Activated T-cell treated with anti-CD3 and anti-CD28 coated beads, Interleukin-2, amount 50 U/mL, for 24 hours (primary cell): ENCODE measurements at regions not wholly inside any gene's neighbourhood (a gene's known extent, or its start where the extent isn't known, plus 50 kb on each side); places are given as distances from the start of the nearest gene placed in this dataset.

Experiments
- DNase-seq: peaks from one replicate; pipeline ENCODE4 v3.0.0-alpha.2; 2020
- H3K27ac Mint-ChIP-seq: 2 replicates; pipeline ENCODE4 v1.8.0; 2020; ENCODE audit warnings: mild to moderate bottlenecking, mixed read lengths
- H3K27me3 Mint-ChIP-seq: 2 replicates; pipeline ENCODE4 v1.8.0; 2020; ENCODE audit warnings: mixed read lengths
- H3K36me3 Mint-ChIP-seq: 2 replicates; pipeline ENCODE4 v1.8.0; 2020; ENCODE audit warnings: low read depth, mixed read lengths
- H3K4me1 Mint-ChIP-seq: 2 replicates; pipeline ENCODE4 v1.8.0; 2020; ENCODE audit warnings: low read depth, mixed read lengths
- H3K4me3 Mint-ChIP-seq: 2 replicates; pipeline ENCODE4 v1.8.0; 2020; ENCODE audit warnings: mild to moderate bottlenecking, moderate library complexity, mixed read lengths
- H3K9me3 Mint-ChIP-seq: 2 replicates; pipeline ENCODE4 v1.8.0; 2020; ENCODE audit warnings: mixed read lengths

DNA sequence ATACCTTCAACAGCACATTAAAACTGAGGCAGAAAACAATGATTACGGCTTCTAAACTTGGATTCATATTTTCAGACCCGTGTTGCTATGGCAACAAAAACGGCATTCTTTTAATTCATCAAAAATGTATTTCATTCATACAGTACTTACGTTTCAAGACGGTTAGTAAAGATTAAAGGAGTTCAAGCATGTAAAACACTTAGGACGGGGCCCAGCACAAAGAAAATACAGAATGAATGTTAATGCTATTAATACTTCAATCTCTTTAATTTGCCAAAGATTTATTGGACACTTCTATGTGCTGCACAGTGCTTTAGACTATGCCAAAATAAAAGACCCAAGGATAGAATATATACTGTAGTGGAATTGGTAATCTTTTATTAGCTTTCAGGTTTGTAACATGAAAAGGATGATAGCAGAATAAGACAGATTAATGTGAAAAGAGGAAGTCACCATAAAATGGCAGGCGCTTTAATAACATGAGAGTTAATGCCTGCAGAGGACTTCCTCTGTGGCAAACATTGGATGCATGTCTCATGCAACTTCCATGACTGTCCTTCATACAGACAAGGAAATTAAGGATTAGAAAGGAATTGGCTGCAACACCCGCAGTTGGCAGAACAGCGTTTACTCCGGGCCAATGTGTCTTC, 201.6 kb upstream of the KLF6 start:
- Mint-ChIP-seq H3K27me3 (no peaks in the 10 kb centered on the region), H3K9me3 (peaks cover 8% of the 10 kb centered on the region), H3K4me3 (no peak overlapping the region), H3K27ac (no peak overlapping the region), H3K36me3 (no peaks in the 10 kb centered on the region), H3K4me1 (peaks cover 7% of the 10 kb centered on the region)
- DNase-seq: no peak

GRCh38 chr10:3982746-3983442, 197.9 kb upstream of the KLF6 start:
- Mint-ChIP-seq H3K9me3 (peaks cover 11% of the 10 kb centered on the region), H3K4me1 (peaks cover 5% of the 10 kb centered on the region), H3K27me3 (no peaks in the 10 kb centered on the region), H3K27ac (no peak overlapping the region), H3K36me3 (no peaks in the 10 kb centered on the region), H3K4me3 (no peak overlapping the region)
- DNase-seq: no peak

DNA sequence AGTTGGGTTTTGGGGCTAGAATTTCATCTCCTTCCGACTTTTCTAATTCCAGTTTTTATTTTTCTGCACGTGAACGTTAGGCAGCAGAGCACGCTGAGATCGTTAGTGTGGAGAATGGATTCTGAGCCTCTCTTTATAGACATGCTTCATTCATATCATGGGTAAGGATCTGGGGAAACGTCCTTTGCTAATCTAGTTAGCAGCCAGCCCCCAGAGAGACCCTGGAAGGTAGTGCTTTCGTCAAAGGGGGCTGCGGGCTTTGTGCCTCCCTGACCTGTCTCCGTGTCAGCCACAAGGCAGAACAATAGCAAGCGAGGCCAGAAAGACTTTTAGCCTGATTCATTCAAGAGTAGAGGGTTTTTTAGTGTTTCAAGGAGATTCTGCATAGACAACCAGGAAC, 196.3 kb upstream of the KLF6 start:
- Mint-ChIP-seq H3K4me1 (peaks cover 5% of the 10 kb centered on the region), H3K27ac (no peak overlapping the region), H3K9me3 (peaks cover 11% of the 10 kb centered on the region), H3K4me3 (no peak overlapping the region), H3K27me3 (no peaks in the 10 kb centered on the region), H3K36me3 (no peaks in the 10 kb centered on the region)
- DNase-seq: no peak

GRCh38 chr10:3980660-3981059, 195.7 kb upstream of the KLF6 start:
- no peak overlapping the region for H3K27ac Mint-ChIP-seq
- peaks cover 5% of the 10 kb centered on the region for H3K4me1 Mint-ChIP-seq

GRCh38 chr10:3980144-3980543, 195.1 kb upstream of the KLF6 start:
- H3K27me3 Mint-ChIP-seq: no peaks in the 10 kb centered on the region
- H3K4me3 Mint-ChIP-seq: no peak overlapping the region
- no peak for DNase-seq
- H3K4me1 Mint-ChIP-seq: peaks cover 5% of the 10 kb centered on the region
- H3K36me3 Mint-ChIP-seq: no peaks in the 10 kb centered on the region
- peaks cover 11% of the 10 kb centered on the region for H3K9me3 Mint-ChIP-seq
- H3K27ac Mint-ChIP-seq: no peak overlapping the region

More at GRCh38 chr10:3980660-3981059, 195.7 kb upstream of the KLF6 start:
- H3K4me3 Mint-ChIP-seq: no peak overlapping the region
- no peak for DNase-seq
- H3K36me3 Mint-ChIP-seq: no peaks in the 10 kb centered on the region
- no peaks in the 10 kb centered on the region for H3K27me3 Mint-ChIP-seq
- peaks cover 11% of the 10 kb centered on the region for H3K9me3 Mint-ChIP-seq

DNA sequence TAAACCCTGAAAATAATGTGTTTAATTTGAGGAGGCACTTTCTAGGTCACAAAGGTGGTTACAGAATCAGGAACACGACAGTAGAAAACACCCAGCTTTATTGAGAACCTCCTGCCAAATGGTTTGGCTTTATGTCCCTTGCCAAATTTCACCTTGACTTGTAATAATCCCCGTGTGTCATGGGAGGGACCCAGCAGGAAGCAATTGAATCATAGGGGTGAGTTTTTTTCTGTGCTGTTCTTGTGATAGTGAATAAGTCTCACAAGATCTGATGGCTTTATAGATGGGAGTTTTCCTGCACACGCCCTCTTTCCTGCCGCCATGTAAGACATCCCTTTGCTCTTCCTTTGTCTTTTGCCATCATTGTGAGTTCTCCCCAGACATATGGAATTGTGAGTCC, 193.8 kb upstream of the KLF6 start:
- H3K4me1 Mint-ChIP-seq: peaks cover 9% of the 10 kb centered on the region
- H3K36me3 Mint-ChIP-seq: no peaks in the 10 kb centered on the region
- no peak overlapping the region for H3K4me3 Mint-ChIP-seq
- H3K27ac Mint-ChIP-seq: no peak overlapping the region
- no peak for DNase-seq
- H3K27me3 Mint-ChIP-seq: no peaks in the 10 kb centered on the region
- peaks cover 8% of the 10 kb centered on the region for H3K9me3 Mint-ChIP-seq

DNA sequence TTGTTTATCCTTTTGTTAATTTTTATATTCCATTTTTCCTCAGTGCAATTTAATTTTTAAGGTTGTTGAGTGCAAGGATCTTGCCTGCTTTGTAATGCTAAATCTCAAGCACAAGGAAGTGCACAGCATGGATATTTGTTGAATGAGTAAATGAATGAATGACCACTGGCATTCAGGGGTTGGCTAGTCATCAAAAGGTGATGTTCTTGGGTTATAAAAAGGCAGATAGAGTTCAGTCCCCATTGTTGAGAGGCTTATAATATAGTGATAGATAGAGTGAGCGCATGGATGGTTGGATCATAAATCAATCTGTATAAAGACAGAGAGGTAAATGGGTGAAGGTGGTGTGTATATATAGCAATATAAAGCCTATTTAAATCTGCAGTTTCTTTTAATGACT, 193.2 kb upstream of the KLF6 start:
- Mint-ChIP-seq H3K4me1 (peaks cover 11% of the 10 kb centered on the region), H3K27me3 (no peaks in the 10 kb centered on the region), H3K9me3 (peaks cover 7% of the 10 kb centered on the region), H3K36me3 (no peaks in the 10 kb centered on the region), H3K27ac (no peak overlapping the region), H3K4me3 (no peak overlapping the region)
- no peak for DNase-seq

GRCh38 chr10:3977761-3978160, 192.8 kb upstream of the KLF6 start:
- Mint-ChIP-seq H3K27me3 (no peaks in the 10 kb centered on the region), H3K36me3 (no peaks in the 10 kb centered on the region), H3K9me3 (peaks cover 4% of the 10 kb centered on the region), H3K27ac (no peak overlapping the region), H3K4me1 (peaks cover 14% of the 10 kb centered on the region), H3K4me3 (no peak overlapping the region)
- DNase-seq: no peak

DNA sequence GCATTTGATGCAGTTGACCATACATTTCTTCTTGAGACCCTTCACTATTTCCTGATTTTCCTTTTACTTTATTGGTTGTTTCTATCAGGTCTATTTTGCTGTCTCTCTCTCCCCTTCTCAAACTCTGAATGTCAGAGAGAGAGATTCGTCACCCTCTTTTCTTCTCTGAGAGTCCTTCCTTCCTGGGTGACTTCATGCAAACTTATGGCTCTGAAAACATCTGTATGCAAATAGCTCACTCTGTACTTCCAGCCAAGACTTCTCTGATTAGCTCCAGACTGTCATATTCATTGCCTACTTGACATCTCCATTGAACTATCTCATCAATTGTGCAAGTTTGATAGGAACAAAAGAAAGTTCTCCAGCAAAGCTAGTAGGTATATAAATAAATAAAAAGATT, 191.7 kb upstream of the KLF6 start:
- Mint-ChIP-seq H3K36me3 (no peaks in the 10 kb centered on the region), H3K4me3 (no peak overlapping the region), H3K27ac (no peak overlapping the region), H3K27me3 (no peaks in the 10 kb centered on the region), H3K4me1 (peaks cover 20% of the 10 kb centered on the region), H3K9me3 (peaks cover 3% of the 10 kb centered on the region)
- no peak for DNase-seq

GRCh38 chr10:3976171-3976570, 191.2 kb upstream of the KLF6 start:
- no peak overlapping the region for H3K27ac Mint-ChIP-seq
- H3K36me3 Mint-ChIP-seq: no peaks in the 10 kb centered on the region
- no peaks in the 10 kb centered on the region for H3K27me3 Mint-ChIP-seq
- peaks cover 26% of the 10 kb centered on the region for H3K4me1 Mint-ChIP-seq
- no peak overlapping the region for H3K4me3 Mint-ChIP-seq
- H3K9me3 Mint-ChIP-seq: peaks cover 3% of the 10 kb centered on the region
- DNase-seq: no peak

GRCh38 chr10:3975016-3975415, 190.0 kb upstream of the KLF6 start:
- H3K27ac Mint-ChIP-seq: no peak overlapping the region
- no peaks in the 10 kb centered on the region for H3K36me3 Mint-ChIP-seq
- H3K4me1 Mint-ChIP-seq: peaks cover 37% of the 10 kb centered on the region
- DNase-seq: no peak
- H3K27me3 Mint-ChIP-seq: no peaks in the 10 kb centered on the region
- H3K4me3 Mint-ChIP-seq: no peak overlapping the region
- peaks cover 3% of the 10 kb centered on the region for H3K9me3 Mint-ChIP-seq

DNA sequence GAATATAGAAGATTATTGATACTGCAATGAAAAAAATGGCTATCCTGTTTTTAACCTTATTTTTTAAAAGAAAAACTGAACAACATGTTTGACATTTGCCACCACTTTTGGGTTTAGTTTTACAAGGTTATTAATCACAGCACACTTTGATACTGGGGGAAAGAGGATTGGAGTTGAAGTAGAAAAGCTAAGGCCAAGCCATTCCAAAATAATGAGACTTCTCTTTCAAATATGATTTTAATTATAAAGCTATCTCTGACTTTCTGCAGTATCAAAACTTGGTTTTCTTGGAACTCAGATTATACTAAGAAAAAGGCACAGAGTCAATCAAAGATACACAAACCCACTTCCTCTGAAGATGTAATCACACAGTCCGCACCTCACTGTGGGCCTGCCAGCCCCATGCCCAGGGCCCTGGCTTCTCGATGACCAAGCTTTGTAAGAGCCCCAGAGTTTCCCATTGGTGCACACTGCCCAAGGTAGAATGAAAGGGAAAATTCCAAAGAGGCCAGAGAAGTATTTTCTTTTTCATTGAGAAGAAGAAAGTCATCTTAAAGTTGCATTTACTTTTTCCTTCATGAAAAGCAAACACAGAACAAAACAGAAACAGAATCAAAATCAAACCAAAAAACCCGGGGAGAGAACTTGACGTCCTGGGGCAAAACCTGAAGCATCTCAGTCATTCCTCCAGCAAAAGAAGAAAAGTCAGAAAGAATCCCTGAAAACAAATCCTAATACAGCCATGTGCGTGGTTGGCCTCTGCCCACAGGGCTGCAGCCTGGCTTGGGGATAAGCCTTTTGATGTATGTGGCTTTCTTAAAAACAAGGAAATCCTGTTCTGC, 187.7 kb upstream of the KLF6 start:
- H3K4me3 Mint-ChIP-seq: peak overlapping the region; percentile 72
- H3K9me3 Mint-ChIP-seq: no peaks in the 10 kb centered on the region
- no peak for DNase-seq
- H3K36me3 Mint-ChIP-seq: no peaks in the 10 kb centered on the region
- peak overlapping the region; percentile 97 for H3K27ac Mint-ChIP-seq
- H3K4me1 Mint-ChIP-seq: peaks cover 46% of the 10 kb centered on the region
- no peaks in the 10 kb centered on the region for H3K27me3 Mint-ChIP-seq

GRCh38 chr10:3971713-3972112, 186.7 kb upstream of the KLF6 start:
- no peak for DNase-seq
- Mint-ChIP-seq H3K36me3 (no peaks in the 10 kb centered on the region), H3K9me3 (no peaks in the 10 kb centered on the region), H3K27me3 (no peaks in the 10 kb centered on the region), H3K4me1 (peaks cover 46% of the 10 kb centered on the region), H3K27ac (peak overlapping the region; percentile 97), H3K4me3 (no peak overlapping the region)

DNA sequence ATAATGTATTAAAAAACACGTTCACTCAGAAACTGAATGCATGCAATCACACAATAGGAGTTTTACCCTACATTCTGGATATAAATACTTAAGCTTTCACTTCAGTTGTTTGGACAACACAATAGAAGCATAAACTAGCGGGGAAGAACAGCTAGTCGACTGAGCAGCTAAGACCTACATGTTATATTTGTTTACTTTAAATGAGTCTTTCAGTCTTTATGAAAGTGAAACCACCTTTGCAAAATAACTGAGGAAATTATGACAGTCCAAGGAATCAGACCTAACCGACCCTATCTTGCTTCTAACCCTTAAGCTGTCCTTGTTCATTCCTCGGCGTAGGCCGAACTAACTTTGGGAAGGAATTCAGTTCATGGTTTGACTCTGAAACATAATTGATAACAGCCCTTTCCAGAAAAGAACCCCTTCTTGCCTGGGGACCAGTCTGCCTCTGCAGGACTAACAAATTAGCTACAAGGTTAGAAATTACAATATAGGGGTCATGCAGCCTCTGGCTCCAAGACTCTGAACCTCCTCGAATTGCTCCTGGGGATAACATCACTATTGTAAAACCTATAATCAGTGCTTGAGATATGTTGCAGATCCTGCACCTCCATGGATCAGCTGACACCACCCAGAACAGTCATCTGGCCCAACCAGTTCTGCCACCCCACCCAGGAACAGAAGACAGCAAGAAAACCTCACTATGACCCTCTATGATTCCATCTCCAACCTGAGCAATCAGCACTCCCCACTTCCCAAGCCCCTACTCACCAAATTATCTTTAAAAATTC, 185.1 kb upstream of the KLF6 start:
- Mint-ChIP-seq H3K4me1 (peaks cover 46% of the 10 kb centered on the region), H3K27me3 (no peaks in the 10 kb centered on the region), H3K9me3 (no peaks in the 10 kb centered on the region), H3K27ac (peak overlapping the region; percentile 79), H3K4me3 (no peak overlapping the region), H3K36me3 (no peaks in the 10 kb centered on the region)
- no peak for DNase-seq
